Vagina (tissue), 2 donors: ENCODE measurements at regions not wholly inside any gene's neighbourhood (a gene's known extent, or its start where the extent isn't known, plus 50 kb on each side); places are given as distances from the start of the nearest gene placed in this dataset.

Experiments used
- CTCF ChIP-seq, 3 experiments: fragments of 450-650 bp in 2 of 3; fragments of 200-600 bp in 1 of 3; sonication (generic) in 1 of 3; IDR thresholded peaks; one replicate each; pipeline ENCODE4 v1.5.1; 2017 to 2019; ENCODE audit warnings: antibody characterized with exemption in 3 of 3, mild to moderate bottlenecking in 2 of 3, moderate library complexity in 2 of 3
- POLR2A ChIP-seq, 2 donors: fragments of 450-650 bp; IDR thresholded peaks; one replicate each; pipeline ENCODE4 v1.6.1; 2017; ENCODE audit warnings: antibody characterized with exemption in 2 of 2, mild to moderate bottlenecking in 2 of 2, moderate library complexity in 2 of 2
- POLR2AphosphoS5 ChIP-seq, 2 donors: sonication (generic); formaldehyde crosslinking; IDR thresholded peaks; one replicate each; pipeline ENCODE4 v1.9.0; 2017; ENCODE audit warnings: antibody characterized with exemption in 2 of 2, mild to moderate bottlenecking in 2 of 2, low read depth in 1 of 2; ENCODE audit not compliant: insufficient read depth in 1 of 2

DNA sequence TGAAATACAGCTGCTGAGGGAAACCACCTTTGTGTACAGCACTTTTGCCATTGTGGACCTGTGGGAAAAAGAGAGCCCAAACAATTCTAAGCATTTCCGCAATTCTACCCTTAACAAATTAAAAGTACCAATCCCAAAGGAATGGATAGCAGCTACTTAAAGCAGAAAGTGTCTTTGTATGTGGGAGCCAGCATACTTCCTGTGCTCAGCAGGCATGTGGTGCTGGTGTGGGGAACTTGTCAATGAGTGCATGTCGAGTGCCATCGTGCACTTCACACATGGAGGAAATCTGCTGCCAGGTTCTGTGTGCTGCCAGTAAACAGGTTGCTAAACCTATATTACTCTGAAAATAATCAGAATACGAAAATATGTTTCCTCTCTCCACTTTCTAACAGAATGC, 399.0 kb downstream of the LRRC70 start:
- no peak for TF ChIP-seq CTCF (IDR thresholded peaks at IDR 0.05)
- TF ChIP-seq POLR2AphosphoS5 (IDR thresholded peaks at IDR 0.05; ENCODE audit: insufficient read depth in 1 of 2, low read depth in 1 of 2), result no peak
- no peak for TF ChIP-seq POLR2A (IDR thresholded peaks at IDR 0.05)
